Activated CD8-positive, alpha-beta memory T cell treated with anti-CD3 and anti-CD28 coated beads, Interleukin-2, amount 50 U/mL, for 4 hours (primary cell): ENCODE measurements at regions not wholly inside any gene's neighbourhood (a gene's known extent, or its start where the extent isn't known, plus 50 kb on each side); places are given as distances from the start of the nearest gene placed in this dataset.
"Not testable (repeated sequence)": the region's sequence is repeated elsewhere in the genome, so short reads cannot be mapped to it uniquely, and the experiment has no call there.

ENCODE experiments used
- DNase-seq: peaks from one replicate; pipeline ENCODE4 v3.0.0-alpha.2; 2020

GRCh38 chr11:25159341-25159740 lies 662.5 kb downstream of the LUZP2 start:
- no peak for DNase-seq

- DNase-seq: no peak
Measured at GRCh38 chr11:25163421-25163820, 666.6 kb downstream of the LUZP2 start.

GRCh38 chr11:25180187-25180586 lies 683.3 kb downstream of the LUZP2 start:
- no peak for DNase-seq

GRCh38 chr11:25183411-25183810 lies 686.6 kb downstream of the LUZP2 start:
- DNase-seq: no peak

GRCh38 chr11:25197515-25197914 lies 700.7 kb downstream of the LUZP2 start:
- no peak for DNase-seq

GRCh38 chr11:25198704-25199103 lies 701.9 kb downstream of the LUZP2 start:
- DNase-seq: no peak

GRCh38 chr11:25200925-25201324 lies 704.1 kb downstream of the LUZP2 start:
- no peak for DNase-seq

- DNase-seq: no peak
Measured at GRCh38 chr11:25206762-25207161, 709.9 kb downstream of the LUZP2 start.

GRCh38 chr11:25211635-25212254 lies 714.9 kb downstream of the LUZP2 start:
- DNase-seq: no peak

GRCh38 chr11:25214535-25215176 lies 717.8 kb downstream of the LUZP2 start:
- DNase-seq: no peak

- DNase-seq: no peak
Measured at GRCh38 chr11:25218036-25218435, 721.2 kb downstream of the LUZP2 start.

GRCh38 chr11:25225078-25225477 lies 728.2 kb downstream of the LUZP2 start:
- DNase-seq: no peak

- DNase-seq: no peak
Measured at GRCh38 chr11:25242928-25243327, 746.1 kb downstream of the LUZP2 start.

GRCh38 chr11:25244126-25244525 lies 747.3 kb downstream of the LUZP2 start:
- DNase-seq: no peak

GRCh38 chr11:25247336-25247735 lies 750.5 kb downstream of the LUZP2 start:
- DNase-seq: no peak

- no peak for DNase-seq
Measured at GRCh38 chr11:25252854-25253253, 756.0 kb downstream of the LUZP2 start.

- not testable (repeated sequence) for DNase-seq
Measured at GRCh38 chr11:25263861-25264260, 767.0 kb downstream of the LUZP2 start.

- no peak for DNase-seq
Measured at GRCh38 chr11:25271301-25271700, 774.4 kb downstream of the LUZP2 start.

- DNase-seq: no peak
Measured at GRCh38 chr11:25272214-25272613, 775.4 kb downstream of the LUZP2 start.

GRCh38 chr11:25280821-25281220 lies 784.0 kb downstream of the LUZP2 start:
- not testable (repeated sequence) for DNase-seq

GRCh38 chr11:25293166-25293565 lies 796.3 kb downstream of the LUZP2 start:
- no peak for DNase-seq

GRCh38 chr11:25298450-25298849 lies 801.6 kb downstream of the LUZP2 start:
- no peak for DNase-seq

GRCh38 chr11:25309818-25310217 lies 813.0 kb downstream of the LUZP2 start:
- no peak for DNase-seq

GRCh38 chr11:25317216-25317615 lies 820.4 kb downstream of the LUZP2 start:
- DNase-seq: no peak

- DNase-seq: no peak
Measured at GRCh38 chr11:25319127-25319526, 822.3 kb downstream of the LUZP2 start.
